H9 (cell line): ENCODE measurements at regions not wholly inside any gene's neighbourhood (a gene's known extent, or its start where the extent isn't known, plus 50 kb on each side); places are given as distances from the start of the nearest gene placed in this dataset.

Source experiments
- DNase-seq: peaks from one replicate; pipeline ENCODE4 v3.0.0-alpha.2; 2017
- H2AFZ ChIP-seq: one replicate; pipeline ENCODE4 v1.6.1; 2013; ENCODE audit warnings: mild to moderate bottlenecking, low read length, control low read depth, moderate library complexity
- H2AK5ac ChIP-seq: 2 replicates; pipeline ENCODE4 v1.6.1; 2013; ENCODE audit warnings: low read length, control low read depth, mixed read lengths; ENCODE audit not compliant: insufficient read length
- H2BK120ac ChIP-seq: one replicate; pipeline ENCODE4 v1.6.1; 2013; ENCODE audit warnings: low read depth, mild to moderate bottlenecking, low read length, control low read depth, inconsistent platforms; ENCODE audit not compliant: poor library complexity, severe bottlenecking
- H2BK12ac ChIP-seq: 2 replicates; pipeline ENCODE4 v1.6.1; 2013; ENCODE audit warnings: low read length, control low read depth, mixed read lengths, low read depth; ENCODE audit not compliant: insufficient read length
- H2BK15ac ChIP-seq: 2 replicates; pipeline ENCODE4 v1.6.1; 2013; ENCODE audit warnings: low read depth, low read length, control low read depth
- H2BK20ac ChIP-seq: one replicate; pipeline ENCODE4 v1.6.1; 2013; ENCODE audit warnings: low read depth, mild to moderate bottlenecking, low read length, control low read depth, inconsistent platforms; ENCODE audit not compliant: poor library complexity, severe bottlenecking
- H2BK5ac ChIP-seq: 2 replicates; pipeline ENCODE4 v1.6.1; 2013; ENCODE audit warnings: low read length, control low read depth, mixed read lengths; ENCODE audit not compliant: insufficient read length
- H3K14ac ChIP-seq: 2 replicates; pipeline ENCODE4 v1.6.1; 2013; ENCODE audit warnings: low read length, control low read depth; ENCODE audit not compliant: insufficient read depth
- H3K18ac ChIP-seq: 2 replicates; pipeline ENCODE4 v1.6.1; 2013; ENCODE audit warnings: low read depth, mild to moderate bottlenecking, mixed read lengths, low read length, control low read depth; ENCODE audit not compliant: insufficient read length
- H3K23ac ChIP-seq: 2 replicates; pipeline ENCODE4 v1.6.1; 2013; ENCODE audit warnings: low read length, control low read depth, mixed read lengths, low read depth; ENCODE audit not compliant: insufficient read length
- H3K23me2 ChIP-seq: 2 replicates; pipeline ENCODE4 v1.6.1; 2013; ENCODE audit warnings: low read depth, mild to moderate bottlenecking, mixed read lengths, low read length, control low read depth; ENCODE audit not compliant: insufficient read length, poor library complexity, severe bottlenecking
- H3K27ac ChIP-seq: 2 replicates; pipeline ENCODE4 v1.5.1; 2013; ENCODE audit warnings: low read length, control low read depth, mixed read lengths, low read depth; ENCODE audit not compliant: insufficient read length
- H3K27me3 ChIP-seq: 2 replicates; pipeline ENCODE4 v1.6.1; 2013; ENCODE audit warnings: low read length, control low read depth, inconsistent platforms; ENCODE audit not compliant: insufficient read depth
- H3K4ac ChIP-seq: 2 replicates; pipeline ENCODE4 v1.6.1; 2013; ENCODE audit warnings: low read depth, mild to moderate bottlenecking, control low read depth, inconsistent platforms, low read length, moderate library complexity
- H3K4me1 ChIP-seq: 2 replicates; pipeline ENCODE4 v1.6.1; 2013; ENCODE audit warnings: low read length, control low read depth, inconsistent platforms; ENCODE audit not compliant: insufficient read depth
- H3K4me2 ChIP-seq: 2 replicates; pipeline ENCODE4 v1.6.1; 2013; ENCODE audit warnings: low read length, control low read depth, mixed read lengths; ENCODE audit not compliant: insufficient read length, insufficient read depth
- H3K56ac ChIP-seq: 2 replicates; pipeline ENCODE4 v1.6.1; 2013; ENCODE audit warnings: low read depth, mild to moderate bottlenecking, mixed read lengths, low read length, control low read depth; ENCODE audit not compliant: insufficient read length
- H3K79me1 ChIP-seq: 2 replicates; pipeline ENCODE4 v1.6.1; 2013; ENCODE audit warnings: low read depth, mild to moderate bottlenecking, moderate library complexity, low read length, control low read depth, inconsistent platforms; ENCODE audit not compliant: insufficient read depth, poor library complexity, severe bottlenecking
- H3K79me2 ChIP-seq: 2 replicates; pipeline ENCODE4 v1.6.1; 2013; ENCODE audit warnings: low read length, control low read depth, inconsistent platforms; ENCODE audit not compliant: insufficient read depth
- H3K9ac ChIP-seq: 2 replicates; pipeline ENCODE4 v1.6.1; 2013; ENCODE audit warnings: low read length, control low read depth, mixed read lengths; ENCODE audit not compliant: insufficient read length; ENCODE audit errors: extremely low read depth
- H3K9me3 ChIP-seq: one replicate; pipeline ENCODE4 v1.6.1; 2013; ENCODE audit warnings: low read depth, low read length, inconsistent platforms; ENCODE audit not compliant: control insufficient read depth
- H3T11ph ChIP-seq: one replicate; pipeline ENCODE4 v1.6.1; 2013; ENCODE audit warnings: mild to moderate bottlenecking, low read length, control low read depth, inconsistent platforms
- H4K20me1 ChIP-seq: one replicate; pipeline ENCODE4 v1.6.1; 2013; ENCODE audit not compliant: control insufficient read depth, insufficient read length, insufficient read depth
- H4K5ac ChIP-seq: 2 replicates; pipeline ENCODE4 v1.6.1; 2013; ENCODE audit warnings: low read depth, mild to moderate bottlenecking, mixed read lengths, low read length, control low read depth; ENCODE audit not compliant: insufficient read length
- H4K8ac ChIP-seq: replicated peaks from 2 replicates; pipeline ENCODE4 v1.6.1; 2013; ENCODE audit warnings: low read length, control low read depth, mixed read lengths, low read depth; ENCODE audit not compliant: insufficient read length
- H4K91ac ChIP-seq: 2 replicates; pipeline ENCODE4 v1.6.1; 2013; ENCODE audit warnings: low read depth, mild to moderate bottlenecking, moderate library complexity, mixed read lengths, low read length, control low read depth; ENCODE audit not compliant: insufficient read length
- H3K27ac Mint-ChIP-seq, 3 experiments: 2 replicates in 2 of 3; 3 replicates in 1 of 3; pipeline ENCODE4 v1.8.0; 2020 to 2021; ENCODE audit warnings: mixed read lengths in 3 of 3, mild to moderate bottlenecking in 1 of 3, moderate library complexity in 1 of 3
- H3K27me3 Mint-ChIP-seq: 2 replicates; pipeline ENCODE4 v1.8.0; 2021; ENCODE audit warnings: low read depth, mild to moderate bottlenecking, moderate library complexity, mixed read lengths
- H3K36me3 Mint-ChIP-seq, 3 experiments: 2 replicates in 2 of 3; 3 replicates in 1 of 3; pipeline ENCODE4 v1.8.0; 2020 to 2021; ENCODE audit warnings: low read depth in 3 of 3, mixed read lengths in 3 of 3; ENCODE audit not compliant: insufficient read depth in 1 of 3
- H3K4me1 Mint-ChIP-seq, 2 experiments: 2 replicates each; pipeline ENCODE4 v1.8.0; 2020; ENCODE audit warnings: mixed read lengths in 2 of 2
- H3K4me3 Mint-ChIP-seq, 2 experiments: 2 replicates in 1 of 2; 3 replicates in 1 of 2; pipeline ENCODE4 v1.8.0; 2020 to 2021; ENCODE audit warnings: mild to moderate bottlenecking in 2 of 2, mixed read lengths in 2 of 2, moderate library complexity in 1 of 2
- H3K9me3 Mint-ChIP-seq, 2 experiments: 2 replicates in 1 of 2; 3 replicates in 1 of 2; pipeline ENCODE4 v1.8.0; 2020; ENCODE audit warnings: mild to moderate bottlenecking in 2 of 2, mixed read lengths in 2 of 2, moderate library complexity in 1 of 2
- CTCF ChIP-seq: fragments of 200-600 bp; sonication (generic); conservative IDR thresholded peaks from 3 replicates; pipeline ENCODE4 v1.8.0; 2021; ENCODE audit warnings: antibody characterized with exemption, mild to moderate bottlenecking
- WGBS: extraction: QIAGEN DNeasy Blood & Tissue Kit; methylation state at CpG from one replicate; pipeline ENCODE4 v1.1.7; 2013; ENCODE audit warnings: missing lambda C conversion rate, low lambda C conversion rate, mixed read lengths; ENCODE audit not compliant: insufficient read length; ENCODE audit errors: extremely low coverage; 5-methylcytosine and 5-hydroxymethylcytosine counted together

GRCh38 chr10:84038035-84038434, 101.3 kb upstream of the GHITM start:
- Histone ChIP-seq H4K5ac (no peak overlapping the region), H3K4me2 (no peak overlapping the region), H2BK120ac (no peak overlapping the region), H3K23ac (no peak overlapping the region), H3K79me1 (no peaks in the 10 kb centered on the region), H2BK15ac (no peak overlapping the region), H3K4me1 (no peaks in the 10 kb centered on the region), H2BK20ac (no peak overlapping the region), H3K27ac (no peak overlapping the region), H2AK5ac (no peak overlapping the region), H3K56ac (no peak overlapping the region), H3K4ac (no peak overlapping the region), H4K91ac (no peak overlapping the region), H2AFZ (no peak overlapping the region), H4K8ac (no peak overlapping the region), H2BK12ac (no peak overlapping the region), H2BK5ac (no peak overlapping the region), H3T11ph (no peak overlapping the region), H3K27me3 (no peaks in the 10 kb centered on the region), H3K9ac (no peak overlapping the region), H3K9me3 (no peaks in the 10 kb centered on the region), H3K23me2 (no peaks in the 10 kb centered on the region), H3K18ac (no peak overlapping the region), H4K20me1 (no peaks in the 10 kb centered on the region), H3K14ac (no peak overlapping the region), H3K79me2 (no peaks in the 10 kb centered on the region)
- Mint-ChIP-seq H3K36me3 (no peaks in the 10 kb centered on the region), H3K4me1 (no peaks in the 10 kb centered on the region), H3K27me3 (peaks cover 1% of the 10 kb centered on the region; the same call in 1 of the 2 replicates), H3K27ac (no peak overlapping the region), H3K9me3 (peaks cover 2% of the 10 kb centered on the region in 2 experiments; a peak in 3 of 5 replicates), H3K4me3 (no peak overlapping the region)
- no CpG with 5 or more reads among the region's 2 CpGs for WGBS
- TF ChIP-seq CTCF = no peak
- no peak for DNase-seq
